ENCODE measurements at regions not wholly inside any gene's neighbourhood (a gene's known extent, or its start where the extent isn't known, plus 50 kb on each side); places are given as distances from the start of the nearest gene placed in this dataset.

GRCh38 chr4:34814266-34814665 is 1430.0 kb downstream of the ARAP2 start (continued):
- TF ChIP-seq SRF (IDR thresholded peaks at IDR 0.05; ENCODE audit: low read depth, low read length), result no peak

DNA sequence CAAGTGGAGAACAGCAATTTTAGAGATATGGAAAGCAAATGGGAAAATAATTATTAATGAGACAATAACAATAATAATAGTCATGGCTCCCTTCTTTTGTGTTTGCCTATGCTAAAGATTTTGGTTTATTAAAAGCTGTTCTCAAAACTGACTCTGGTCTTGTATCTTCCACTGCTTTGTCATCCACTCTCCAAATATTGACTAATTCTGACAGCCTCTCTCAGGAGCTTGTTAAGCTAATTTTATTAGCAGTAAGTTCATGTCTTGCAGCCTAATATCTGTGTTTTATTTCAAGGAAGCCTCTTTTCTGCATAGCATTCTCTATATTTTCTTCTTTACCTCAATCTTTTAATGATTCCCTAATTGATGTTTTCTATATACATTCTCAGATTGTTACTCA is 1419.8 kb downstream of the ARAP2 start:
- Histone ChIP-seq H3K4ac (replicated peaks; ENCODE audit: insufficient read length, low read depth, low read length) (no peak overlapping the region), H3K18ac (ENCODE audit: extremely low read depth, low read length) (no peak overlapping the region), H4K8ac (ENCODE audit: extremely low read depth, insufficient read depth, low read length) (no peak overlapping the region), H2BK20ac (ENCODE audit: low read length) (no peak overlapping the region), H4K20me1 (replicated peaks in 1 of 2; ENCODE audit: control insufficient read depth in 1 of 2, insufficient read depth in 2 of 2, low read length in 2 of 2) (no peaks in the 10 kb centered on the region), H2AFZ (ENCODE audit: low read length) (no peak overlapping the region), H3K79me1 (ENCODE audit: low read depth, low read length) (no peaks in the 10 kb centered on the region), H3K9ac (replicated peaks in 1 of 4; ENCODE audit: extremely low read depth in 1 of 4, low read depth in 3 of 4, low read length in 3 of 4) (no peak overlapping the region), H3K23me2 (ENCODE audit: low read depth, low read length) (no peaks in the 10 kb centered on the region), H3K4me2 (ENCODE audit: insufficient read depth in 1 of 2, low read depth in 2 of 2, low read length in 2 of 2) (no peak overlapping the region), H3K27me3 (replicated peaks in 1 of 4; ENCODE audit: control insufficient read depth in 3 of 4, extremely low read depth in 1 of 4, insufficient read depth in 3 of 4, low read length in 3 of 4) (no peaks in the 10 kb centered on the region), H3K79me2 (ENCODE audit: control insufficient read depth in 1 of 2, insufficient read depth in 2 of 2, low read length in 2 of 2) (no peaks in the 10 kb centered on the region), H3K23ac (ENCODE audit: insufficient read length) (no peak overlapping the region), H3K4me3 (ENCODE audit: extremely low read depth in 1 of 4, insufficient read depth in 2 of 4, low read depth in 3 of 4, low read length in 4 of 4) (no peak overlapping the region), H2BK5ac (ENCODE audit: low read depth, low read length) (no peak overlapping the region), H4K5ac (ENCODE audit: insufficient read length, low read depth, low read length) (no peak overlapping the region), H2BK12ac (ENCODE audit: low read depth, low read length) (no peak overlapping the region), H2AK5ac (ENCODE audit: low read depth, low read length) (no peak overlapping the region), H3K14ac (ENCODE audit: insufficient read length) (no peak overlapping the region), H2BK15ac (ENCODE audit: low read length) (no peak overlapping the region), H4K91ac (replicated peaks; ENCODE audit: insufficient read length, low read length) (no peak overlapping the region), H3K4me1 (replicated peaks in 1 of 4; ENCODE audit: control insufficient read depth in 3 of 4, insufficient read depth in 4 of 4, low read length in 3 of 4) (no peaks in the 10 kb centered on the region), H3K9me3 (ENCODE audit: insufficient read depth in 2 of 2, low read depth in 1 of 2, low read length in 1 of 2) (peaks cover 0 to 2% of the 10 kb centered on the region in 2 experiments; a peak in 1 of 4 replicates), H3K56ac (replicated peaks; ENCODE audit: insufficient read length, low read depth, low read length) (no peak overlapping the region), H3K27ac (ENCODE audit: low read depth, low read length) (no peak overlapping the region), H2BK120ac (replicated peaks; ENCODE audit: low read depth, low read length) (no peak overlapping the region), H3K36me3 (ENCODE audit: control insufficient read depth in 2 of 4, insufficient read depth in 4 of 4, low read length in 3 of 4) (no peaks in the 10 kb centered on the region)
- DNase-seq (ENCODE audit: low read depth in 1 of 2, low spot score in 2 of 2) (no peak), FAIRE-seq (no peak)
- CTCF ChIA-PET (ENCODE audit: partially characterized antibody), result interaction anchor here (0.5 kb wide), 1 partner anchor 735 kb away, joined by 3 read pairs; no protein-coding TSS in a partner anchor
- POLR2A ChIA-PET (ENCODE audit: partially characterized antibody), result no interaction called here
- no peak for TF ChIP-seq NRF1 (IDR thresholded peaks at IDR 0.05; ENCODE audit: low read depth, low read length)
